Cardiac fibroblast (primary cell): ENCODE measurements at regions not wholly inside any gene's neighbourhood (a gene's known extent, or its start where the extent isn't known, plus 50 kb on each side); places are given as distances from the start of the nearest gene placed in this dataset.
"Not testable (repeated sequence)": the region's sequence is repeated elsewhere in the genome, so short reads cannot be mapped to it uniquely, and the experiment has no call there.

Source experiments
- DNase-seq, 2 donors: peaks; one replicate each; pipeline versions ENCODE4 v3.0.0 to v3.0.0-alpha.2; 2010; ENCODE audit warnings: low read depth in 2 of 2
- H3K4me3 ChIP-seq, 2 donors: replicated peaks in 1 of 2; 1 replicate in 1 of 2; 2 replicates in 1 of 2; pipeline ENCODE4 v1.5.1; 2011; ENCODE audit warnings: low read depth in 2 of 2, low read length in 2 of 2, mild to moderate bottlenecking in 2 of 2, moderate library complexity in 1 of 2
- TF ChIP-seq, protein P1 (sequence below): IDR thresholded peaks from one replicate; pipeline ENCODE4 v1.5.1; 2011; ENCODE audit warnings: low read depth, mild to moderate bottlenecking, low read length, inconsistent platforms

DNA sequence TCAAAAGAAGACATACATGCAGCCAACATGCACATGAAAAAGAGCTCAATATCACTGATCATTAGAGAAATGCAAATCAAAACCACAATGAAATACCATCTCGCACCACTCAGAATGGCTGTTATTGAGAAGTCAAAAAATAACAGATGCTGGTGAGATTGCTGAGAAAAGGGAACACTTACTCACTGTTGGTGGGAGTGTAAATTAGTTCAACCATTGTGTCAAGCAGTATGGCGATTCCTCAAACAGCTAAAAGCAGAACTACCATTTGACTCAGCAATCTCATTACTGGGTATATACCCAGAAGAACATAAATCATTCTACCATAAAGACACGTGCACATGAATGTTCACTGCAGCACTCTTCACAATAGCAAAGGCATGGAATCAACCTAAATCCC lies 95.5 kb upstream of the XIRP2 start:
- no peak overlapping the region for H3K4me3 ChIP-seq
- TF ChIP-seq, protein P1, sequence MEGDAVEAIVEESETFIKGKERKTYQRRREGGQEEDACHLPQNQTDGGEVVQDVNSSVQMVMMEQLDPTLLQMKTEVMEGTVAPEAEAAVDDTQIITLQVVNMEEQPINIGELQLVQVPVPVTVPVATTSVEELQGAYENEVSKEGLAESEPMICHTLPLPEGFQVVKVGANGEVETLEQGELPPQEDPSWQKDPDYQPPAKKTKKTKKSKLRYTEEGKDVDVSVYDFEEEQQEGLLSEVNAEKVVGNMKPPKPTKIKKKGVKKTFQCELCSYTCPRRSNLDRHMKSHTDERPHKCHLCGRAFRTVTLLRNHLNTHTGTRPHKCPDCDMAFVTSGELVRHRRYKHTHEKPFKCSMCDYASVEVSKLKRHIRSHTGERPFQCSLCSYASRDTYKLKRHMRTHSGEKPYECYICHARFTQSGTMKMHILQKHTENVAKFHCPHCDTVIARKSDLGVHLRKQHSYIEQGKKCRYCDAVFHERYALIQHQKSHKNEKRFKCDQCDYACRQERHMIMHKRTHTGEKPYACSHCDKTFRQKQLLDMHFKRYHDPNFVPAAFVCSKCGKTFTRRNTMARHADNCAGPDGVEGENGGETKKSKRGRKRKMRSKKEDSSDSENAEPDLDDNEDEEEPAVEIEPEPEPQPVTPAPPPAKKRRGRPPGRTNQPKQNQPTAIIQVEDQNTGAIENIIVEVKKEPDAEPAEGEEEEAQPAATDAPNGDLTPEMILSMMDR = no peak
- no peak for DNase-seq

DNA sequence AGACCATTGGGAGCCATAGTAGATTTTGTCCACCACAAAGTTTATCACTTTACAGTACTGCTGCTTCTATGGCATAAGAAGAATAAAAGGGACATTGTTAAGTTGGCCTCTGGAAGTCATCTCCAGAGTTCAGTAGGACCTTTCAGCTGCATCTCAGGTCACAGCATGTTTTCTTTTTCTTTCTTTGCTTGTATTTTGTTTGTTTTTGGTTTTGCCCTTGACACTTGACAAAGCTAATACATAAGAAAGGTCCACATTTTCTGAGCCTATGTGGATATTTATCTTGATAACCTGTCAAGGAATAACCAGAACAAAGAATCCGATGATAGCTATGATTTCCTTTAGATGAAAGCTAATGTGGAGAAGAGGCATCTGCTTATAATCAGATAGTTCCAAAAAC lies 101.6 kb upstream of the XIRP2 start:
- DNase-seq = no peak
- TF ChIP-seq, protein P1 = no peak
- no peak overlapping the region for H3K4me3 ChIP-seq

DNA sequence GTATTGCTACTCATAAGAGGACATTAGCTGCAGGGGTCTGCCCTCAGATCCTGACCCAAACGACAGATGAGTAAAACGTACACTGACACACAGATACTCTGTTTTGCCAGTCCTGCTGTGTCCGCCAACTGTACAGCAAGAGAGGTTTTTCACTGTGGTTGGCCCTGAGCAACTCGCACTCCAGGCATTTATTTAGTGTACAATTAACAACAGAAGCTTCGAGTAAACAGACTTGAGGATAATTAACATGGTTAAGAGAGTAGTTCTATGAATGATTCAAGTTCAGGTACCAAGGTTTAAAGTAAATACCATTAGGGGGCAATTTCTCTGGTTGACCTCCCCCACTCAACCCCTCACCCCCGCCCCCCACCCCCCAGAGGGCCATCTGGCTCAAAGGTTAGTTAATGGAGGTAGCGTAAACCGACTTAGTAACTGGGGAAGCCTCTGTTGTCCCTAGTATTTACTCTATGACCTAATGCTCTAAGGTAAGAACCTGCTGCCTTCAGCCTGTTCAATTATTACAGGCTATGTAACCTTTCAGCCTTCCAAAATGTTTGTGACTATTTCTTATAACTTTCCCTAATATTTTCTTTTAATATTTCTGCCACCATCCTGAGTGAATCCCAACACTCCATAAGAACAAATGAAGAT lies 103.9 kb upstream of the XIRP2 start:
- H3K4me3 ChIP-seq = no peak overlapping the region
- DNase-seq = no peak
- TF ChIP-seq, protein P1 = no peak

DNA sequence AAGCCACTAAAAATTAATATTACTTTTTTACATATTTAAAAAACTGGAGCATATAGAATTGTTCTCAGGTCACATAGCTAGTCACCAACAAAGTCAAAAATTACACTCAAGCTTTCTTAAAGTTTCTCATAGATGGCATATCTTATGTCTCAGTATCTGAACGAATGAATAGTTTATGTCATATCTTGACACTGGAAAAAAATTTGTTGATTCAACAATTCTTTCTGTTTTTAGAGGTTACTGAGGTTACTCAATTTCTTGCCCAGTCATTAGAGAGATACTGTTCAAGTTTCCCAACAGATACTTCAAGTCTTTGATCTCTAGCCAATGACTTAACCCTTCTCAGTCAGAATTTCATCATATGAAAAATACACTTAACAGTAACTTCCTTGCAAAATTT lies 113.1 kb upstream of the XIRP2 start:
- peak in 1 of 2 donors; percentile 0 for DNase-seq
- TF ChIP-seq, protein P1 = no peak
- no peak overlapping the region for H3K4me3 ChIP-seq

DNA sequence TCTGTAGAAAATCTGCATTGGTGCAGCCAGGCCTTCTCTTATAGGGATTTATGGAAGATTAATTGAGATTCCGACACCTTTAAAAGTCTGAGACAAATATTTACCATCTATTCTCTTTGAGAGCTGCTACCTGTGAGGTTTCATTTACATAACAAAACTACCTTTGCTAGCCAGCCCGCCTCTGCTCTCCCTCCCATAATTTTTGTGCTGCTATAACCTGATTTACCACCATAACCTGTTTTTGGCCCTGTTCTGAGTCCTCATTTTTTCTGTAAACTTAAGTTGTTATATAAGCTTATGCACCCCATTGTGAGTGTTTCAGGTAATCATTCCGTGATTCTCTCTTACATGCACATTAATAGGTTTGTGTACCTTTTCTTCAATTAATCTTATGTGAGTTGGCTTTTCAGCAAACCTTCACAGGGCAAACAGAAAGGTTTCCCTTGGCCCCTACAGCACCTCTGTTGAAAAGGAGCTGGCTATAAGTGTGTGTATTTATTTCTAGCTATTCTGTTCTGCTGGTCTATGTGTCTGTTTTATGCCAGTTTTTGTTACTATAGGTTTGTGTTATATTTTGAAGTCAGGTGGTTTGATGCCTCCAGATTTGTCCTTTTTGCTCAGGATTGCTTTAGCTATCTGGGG lies 114.9 kb upstream of the XIRP2 start:
- TF ChIP-seq, protein P1 = no peak
- no peak overlapping the region for H3K4me3 ChIP-seq
- DNase-seq = no peak

DNA sequence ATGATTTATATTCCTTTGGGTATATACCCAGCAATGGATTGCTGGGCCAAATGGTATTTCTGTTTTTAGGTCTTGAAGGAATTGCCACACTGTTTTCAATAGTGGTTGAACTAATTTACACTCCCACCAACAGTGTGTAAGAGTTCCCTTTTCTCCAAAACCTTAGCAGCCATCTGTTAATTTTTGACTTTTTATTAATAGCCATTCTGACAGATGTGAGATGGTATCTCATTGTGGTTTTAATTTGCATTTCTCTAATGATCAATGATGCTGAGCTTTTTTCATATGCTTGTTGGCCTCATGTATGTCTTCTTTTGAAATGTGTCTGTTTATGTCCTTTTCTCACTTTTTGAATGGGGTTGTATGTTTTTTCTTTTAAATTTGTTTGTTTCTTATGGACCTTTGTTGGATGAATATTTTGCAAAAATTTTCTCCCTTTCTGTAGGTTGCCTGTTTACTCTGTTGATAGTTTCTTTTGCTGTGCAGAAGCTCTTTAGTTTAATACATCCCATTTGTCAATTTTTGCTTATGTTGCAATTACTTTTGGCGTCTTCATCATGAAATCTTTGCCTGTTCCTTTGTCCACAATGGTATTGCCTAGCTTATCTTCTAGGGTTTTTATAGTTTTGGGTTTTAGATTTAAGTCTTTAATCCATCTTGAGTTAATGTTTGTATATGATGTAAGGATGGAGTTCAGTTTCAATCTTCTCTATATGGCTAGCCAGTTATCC lies 119.7 kb upstream of the XIRP2 start:
- DNase-seq = no peak
- H3K4me3 ChIP-seq = no peak overlapping the region
- TF ChIP-seq, protein P1 = no peak

DNA sequence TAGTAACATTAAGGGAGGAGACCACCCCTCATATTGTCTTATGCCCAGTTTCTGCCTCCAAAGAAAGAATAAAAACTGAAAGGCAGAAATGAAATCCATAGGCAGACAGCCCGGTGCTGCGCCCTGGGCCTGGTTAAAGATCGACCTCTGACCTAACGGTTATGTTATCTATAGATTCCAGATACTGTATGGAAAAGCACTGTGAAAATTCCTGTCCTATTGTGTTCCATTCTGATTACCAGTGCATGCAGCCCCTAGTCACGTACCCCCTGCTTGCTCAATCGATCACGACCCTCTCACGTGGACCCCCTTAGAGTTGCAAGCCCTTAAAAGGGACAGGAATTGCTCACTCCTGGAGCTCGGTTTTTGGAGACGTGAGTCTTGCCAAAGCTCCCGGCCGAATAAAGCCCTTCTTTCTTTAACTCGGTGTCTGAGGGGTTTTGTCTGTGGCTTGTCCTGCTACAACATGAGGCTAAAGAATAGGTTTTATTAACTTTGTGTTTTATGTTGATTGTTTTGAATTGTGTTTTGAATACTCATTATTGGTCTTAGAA lies 121.4 kb upstream of the XIRP2 start:
- not testable (repeated sequence) for DNase-seq, H3K4me3 ChIP-seq
